ENCODE measurements at regions not wholly inside any gene's neighbourhood (a gene's known extent, or its start where the extent isn't known, plus 50 kb on each side); places are given as distances from the start of the nearest gene placed in this dataset.

DNA sequence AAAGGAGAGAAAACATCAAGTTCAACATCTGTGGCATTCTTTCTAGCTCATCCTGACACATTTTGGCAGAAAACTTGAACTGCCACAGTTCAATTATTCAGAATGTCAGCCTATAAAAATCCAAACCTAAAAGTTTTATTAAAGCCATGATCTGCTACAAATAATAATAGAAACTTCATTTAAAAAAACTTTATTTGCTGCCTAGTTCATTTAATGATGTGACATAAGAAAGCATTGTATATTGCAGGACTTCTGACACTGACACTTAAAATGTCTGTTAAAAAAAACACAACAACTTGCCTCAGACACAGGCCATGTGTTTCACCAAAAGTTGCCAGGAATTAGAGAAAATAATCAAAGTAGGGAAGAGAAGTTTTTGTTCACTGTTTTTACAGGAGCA is 88.3 kb upstream of the HTR1E start:
- TF ChIP-seq TARDBP (IDR thresholded peaks at IDR 0.05) (no peak), SP1 (IDR thresholded peaks at IDR 0.05) (no peak), SUZ12 (IDR thresholded peaks at IDR 0.05) (no peak), ARNT (IDR thresholded peaks at IDR 0.05) (no peak), HDGF (IDR thresholded peaks at IDR 0.05; ENCODE audit: borderline replicate concordance) (no peak)

Data from HEK293T (cell line).